ENCODE measurements at regions not wholly inside any gene's neighbourhood (a gene's known extent, or its start where the extent isn't known, plus 50 kb on each side); places are given as distances from the start of the nearest gene placed in this dataset.

GRCh38 chr13:66037096-66037495 lies 1193.0 kb downstream of the PCDH9 start:
- TF ChIP-seq CTCF (IDR thresholded peaks at IDR 0.05; ENCODE audit: low read depth, low read length) (no peak), EZH2phosphoT487 (IDR thresholded peaks at IDR 0.05; ENCODE audit: low read depth) (no peak)
